ENCODE measurements at regions not wholly inside any gene's neighbourhood (a gene's known extent, or its start where the extent isn't known, plus 50 kb on each side); places are given as distances from the start of the nearest gene placed in this dataset.

GRCh38 chr4:43369036-43369594 lies 476.6 kb downstream of the GRXCR1 start:
- SMC1A ChIA-PET (ENCODE audit: uncharacterized antibody, unreplicated experiment) = no interaction called here
- no peak overlapping the region for H2AFZ ChIP-seq (ENCODE audit: control insufficient read depth, low read depth, low read length)
- no peaks in the 10 kb centered on the region for H3K4me1 ChIP-seq (ENCODE audit: control insufficient read depth, insufficient read depth, low read length)
- no peak overlapping the region for H3K4me3 ChIP-seq
- no peak overlapping the region for H3K9ac ChIP-seq (ENCODE audit: control insufficient read depth, insufficient read depth, low read length)
- in situ Hi-C loops (cut with MboI) = no loop called here
- WGBS (ENCODE audit: insufficient coverage, insufficient replicate concordance, low lambda C conversion rate, missing lambda C conversion rate) = 3% methylated on average over 4 of the region's 4 CpGs
- TF ChIP-seq POLR2AphosphoS5 (IDR thresholded peaks at IDR 0.05; ENCODE audit: low read length) (no peak), IKZF2 (IDR thresholded peaks at IDR 0.05) (no peak), JUNB (IDR thresholded peaks at IDR 0.05) (no peak), BRCA1 (IDR thresholded peaks at IDR 0.05; ENCODE audit: low read depth, low read length) (no peak), RB1 (IDR thresholded peaks at IDR 0.05; ENCODE audit: borderline replicate concordance) (no peak), RCOR1 (conservative IDR thresholded peaks at IDR 0.05; ENCODE audit: low read depth, low read length) (no peak), POU2F2 (IDR thresholded peaks at IDR 0.05; ENCODE audit: borderline replicate concordance, low read depth, low read length) (no peak), CHD2 (IDR thresholded peaks at IDR 0.05; ENCODE audit: borderline replicate concordance, low read depth, low read length) (no peak), YBX1 (IDR thresholded peaks at IDR 0.05) (no peak), CREM (IDR thresholded peaks at IDR 0.05; ENCODE audit: low read depth) (no peak), POLR2AphosphoS2 (IDR thresholded peaks at IDR 0.05; ENCODE audit: low read depth, low read length) (no peak), BCL3 (IDR thresholded peaks at IDR 0.05; ENCODE audit: borderline replicate concordance, insufficient read depth, low read depth, low read length, poor library complexity, severe bottlenecking) (no peak)
- TF ChIP-seq, protein P1, sequence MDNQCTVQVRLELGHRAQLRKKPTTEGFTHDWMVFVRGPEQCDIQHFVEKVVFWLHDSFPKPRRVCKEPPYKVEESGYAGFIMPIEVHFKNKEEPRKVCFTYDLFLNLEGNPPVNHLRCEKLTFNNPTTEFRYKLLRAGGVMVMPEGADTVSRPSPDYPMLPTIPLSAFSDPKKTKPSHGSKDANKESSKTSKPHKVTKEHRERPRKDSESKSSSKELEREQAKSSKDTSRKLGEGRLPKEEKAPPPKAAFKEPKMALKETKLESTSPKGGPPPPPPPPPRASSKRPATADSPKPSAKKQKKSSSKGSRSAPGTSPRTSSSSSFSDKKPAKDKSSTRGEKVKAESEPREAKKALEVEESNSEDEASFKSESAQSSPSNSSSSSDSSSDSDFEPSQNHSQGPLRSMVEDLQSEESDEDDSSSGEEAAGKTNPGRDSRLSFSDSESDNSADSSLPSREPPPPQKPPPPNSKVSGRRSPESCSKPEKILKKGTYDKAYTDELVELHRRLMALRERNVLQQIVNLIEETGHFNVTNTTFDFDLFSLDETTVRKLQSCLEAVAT (IDR thresholded peaks at IDR 0.05) = no peak
- ATAC-seq (no peak), DNase-seq (ENCODE audit: low read depth, low spot score) (no peak), FAIRE-seq (no peak)
- H4K20me1 ChIP-seq (ENCODE audit: control insufficient read depth, insufficient read depth) = no peaks in the 10 kb centered on the region
- no peaks in the 10 kb centered on the region for H3K36me3 ChIP-seq (ENCODE audit: control insufficient read depth in 2 of 2, insufficient read depth in 2 of 2, low read length in 1 of 2)
- intact Hi-C loops (cut with micrococcal nuclease; ENCODE audit: unreplicated experiment) = no loop called here
- no peaks in the 10 kb centered on the region for H3K79me2 ChIP-seq (ENCODE audit: control insufficient read depth, insufficient read depth, low read length)
- no peaks in the 10 kb centered on the region for H3K9me3 ChIP-seq (replicated peaks; ENCODE audit: control insufficient read depth, insufficient read depth, low read length)
- no peak overlapping the region for H3K4me2 ChIP-seq (ENCODE audit: control insufficient read depth, insufficient read depth)
- POLR2A ChIA-PET = no interaction called here
- BruUV-seq (replicated peaks) = no TSS peak
- CTCF ChIA-PET = no interaction called here
- RAD21 ChIA-PET (ENCODE audit: unreplicated experiment) = no interaction called here
- H3K27ac ChIP-seq (ENCODE audit: control insufficient read depth, insufficient read depth) = no peak overlapping the region
- no peaks in the 10 kb centered on the region for H3K27me3 ChIP-seq (replicated peaks in 1 of 2; ENCODE audit: control insufficient read depth in 2 of 2, insufficient read depth in 2 of 2, low read length in 1 of 2)

Measured in GM12878 (cell line).